CD14-positive monocyte (primary cell): ENCODE measurements at regions not wholly inside any gene's neighbourhood (a gene's known extent, or its start where the extent isn't known, plus 50 kb on each side); places are given as distances from the start of the nearest gene placed in this dataset.

Source experiments
- DNase-seq, 3 donors: peaks; one replicate each; pipeline ENCODE4 v3.0.0-alpha.2; 2011 to 2022
- H2AFZ ChIP-seq: 2 replicates; pipeline ENCODE4 v1.6.0; 2012; ENCODE audit warnings: mild to moderate bottlenecking, low read depth, low read length, inconsistent platforms; ENCODE audit not compliant: insufficient read depth, poor library complexity, severe bottlenecking
- H3K27ac ChIP-seq, 2 donors: 1 replicate in 1 of 2; 2 replicates in 1 of 2; pipeline ENCODE4 v1.5.1; 2012 to 2013; ENCODE audit warnings: low read length in 2 of 2, control low read depth in 1 of 2, inconsistent platforms in 1 of 2, low read depth in 1 of 2, mild to moderate bottlenecking in 1 of 2
- H3K27me3 ChIP-seq, 2 donors: one replicate each; pipeline versions ENCODE4 v1.6.0 to v1.6.1; 2011 to 2013; ENCODE audit warnings: low read length in 2 of 2; ENCODE audit not compliant: control insufficient read depth in 2 of 2, insufficient read depth in 2 of 2
- H3K36me3 ChIP-seq, 2 donors: replicated peaks in 1 of 2; 1 replicate in 1 of 2; 2 replicates in 1 of 2; pipeline versions ENCODE4 v1.5.1 to v1.6.1; 2012 to 2013; ENCODE audit warnings: low read length in 2 of 2, control low read depth in 1 of 2, inconsistent platforms in 1 of 2, mild to moderate bottlenecking in 1 of 2; ENCODE audit not compliant: insufficient read depth in 2 of 2, control insufficient read depth in 1 of 2
- H3K4me1 ChIP-seq, 2 donors: 1 replicate in 1 of 2; 2 replicates in 1 of 2; pipeline versions ENCODE4 v1.5.1 to v1.6.1; 2012 to 2013; ENCODE audit warnings: low read length in 2 of 2, control low read depth in 1 of 2, inconsistent platforms in 1 of 2, mild to moderate bottlenecking in 1 of 2, moderate library complexity in 1 of 2; ENCODE audit not compliant: insufficient read depth in 2 of 2, control insufficient read depth in 1 of 2
- H3K4me2 ChIP-seq: replicated peaks from 2 replicates; pipeline ENCODE3; 2012; ENCODE audit warnings: low read length, moderate library complexity, mild to moderate bottlenecking; ENCODE audit not compliant: poor library complexity, severe bottlenecking; ENCODE audit errors: extremely low read depth
- H3K4me3 ChIP-seq, 3 experiments: fragments of 200-600 bp in 1 of 3; sonication (generic) in 1 of 3; replicated peaks in 1 of 3; 1 replicate in 2 of 3; 2 replicates in 1 of 3; pipeline ENCODE4 v1.5.1; 2011 to 2013; ENCODE audit warnings: low read length in 3 of 3, mild to moderate bottlenecking in 3 of 3, control low read depth in 2 of 3, low read depth in 2 of 3, inconsistent platforms in 1 of 3, moderate library complexity in 1 of 3
- H3K79me2 ChIP-seq: 2 replicates; pipeline ENCODE4 v1.6.0; 2012; ENCODE audit warnings: mild to moderate bottlenecking, control low read depth, inconsistent platforms, low read length, moderate library complexity; ENCODE audit not compliant: insufficient read depth
- H3K9ac ChIP-seq: 2 replicates; pipeline ENCODE4 v1.6.0; 2017; ENCODE audit warnings: low read length, mild to moderate bottlenecking; ENCODE audit not compliant: insufficient read depth, poor library complexity, severe bottlenecking
- H3K9me3 ChIP-seq, 2 donors: replicated peaks in 1 of 2; 1 replicate in 1 of 2; 2 replicates in 1 of 2; pipeline versions ENCODE4 v1.5.1 to v1.6.1; 2012 to 2013; ENCODE audit warnings: low read length in 2 of 2, control low read depth in 1 of 2; ENCODE audit not compliant: control insufficient read depth in 1 of 2, insufficient read depth in 1 of 2
- H4K20me1 ChIP-seq: 2 replicates; pipeline ENCODE4 v1.6.0; 2012; ENCODE audit warnings: mild to moderate bottlenecking, low read length, control low read depth, moderate library complexity; ENCODE audit not compliant: insufficient read depth
- H3K27ac Mint-ChIP-seq, 7 donors: one replicate each; pipeline ENCODE4 v1.8.0; 2020; ENCODE audit warnings: mild to moderate bottlenecking in 7 of 7, mixed read lengths in 7 of 7, moderate library complexity in 6 of 7, inconsistent platforms in 2 of 7
- H3K27me3 Mint-ChIP-seq, 3 donors: one replicate each; pipeline ENCODE4 v1.8.0; 2021 to 2022; ENCODE audit warnings: low read depth in 3 of 3, mild to moderate bottlenecking in 3 of 3, mixed read lengths in 3 of 3, moderate library complexity in 3 of 3, inconsistent platforms in 1 of 3
- H3K36me3 Mint-ChIP-seq, 2 donors: one replicate each; pipeline ENCODE4 v1.8.0; 2020; ENCODE audit warnings: mixed read lengths in 2 of 2, inconsistent platforms in 1 of 2, mild to moderate bottlenecking in 1 of 2
- H3K4me1 Mint-ChIP-seq: one replicate; pipeline ENCODE4 v1.8.0; 2020; ENCODE audit warnings: mild to moderate bottlenecking, mixed read lengths
- H3K4me3 Mint-ChIP-seq, 2 donors: one replicate each; pipeline ENCODE4 v1.8.0; 2020; ENCODE audit warnings: mild to moderate bottlenecking in 2 of 2, mixed read lengths in 2 of 2, moderate library complexity in 1 of 2
- H3K9me3 Mint-ChIP-seq, 7 donors: one replicate each; pipeline ENCODE4 v1.8.0; 2020 to 2022; ENCODE audit warnings: mixed read lengths in 7 of 7, mild to moderate bottlenecking in 6 of 7, moderate library complexity in 6 of 7, inconsistent platforms in 2 of 7
- CTCF ChIP-seq: fragments of 200-600 bp; IDR thresholded peaks from one replicate; pipeline ENCODE4 v1.8.0; 2022; ENCODE audit warnings: antibody characterized with exemption, mild to moderate bottlenecking
- WGBS: methylation state at CpG from one replicate; pipeline ENCODE4 v1.1.5; 2013; ENCODE audit warnings: missing lambda C conversion rate; ENCODE audit not compliant: insufficient coverage; 5-methylcytosine and 5-hydroxymethylcytosine counted together
- intact Hi-C, 2 donors: fragments of 100-400 bp; cut with micrococcal nuclease; formaldehyde crosslinking; loops; one replicate each; pipeline versions ENCODE4 v1.15.0 to v1.15.1; 2023

DNA sequence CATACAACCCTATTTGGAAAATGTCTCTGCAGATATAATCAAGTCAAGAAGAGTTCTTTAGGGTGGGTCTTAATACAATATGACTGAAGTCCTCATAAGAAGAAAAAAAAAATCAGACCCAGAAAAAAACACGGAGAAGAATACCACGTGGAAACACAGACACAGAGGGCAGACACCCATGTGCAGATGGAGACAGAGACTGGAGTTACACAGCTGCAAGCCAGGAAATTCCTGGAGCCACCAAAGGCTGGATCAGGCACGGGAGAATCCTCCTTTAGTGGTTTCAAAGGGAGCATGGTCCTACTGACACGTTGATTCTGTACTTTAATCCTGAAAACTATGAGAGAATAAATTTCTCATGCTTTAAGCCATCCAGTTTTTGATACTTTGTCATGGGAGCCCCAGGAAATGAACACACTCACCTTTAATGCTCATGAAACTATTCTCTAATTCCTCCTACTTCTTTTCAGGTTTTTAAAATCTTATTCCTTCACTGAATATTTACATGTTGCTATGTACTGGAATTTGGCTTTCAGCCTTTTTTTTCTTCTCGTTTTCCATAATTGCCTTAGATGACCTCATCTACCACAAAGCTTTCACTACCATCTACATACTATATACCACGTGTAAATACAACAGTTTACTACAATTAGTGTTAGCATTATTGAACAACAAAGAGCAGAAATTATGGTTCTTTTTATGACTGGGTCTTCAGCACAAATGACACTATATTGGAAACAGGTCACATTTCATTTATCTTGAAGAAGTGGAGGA is 529.1 kb downstream of the IRS1 start:
- no peaks in the 10 kb centered on the region for H3K79me2 ChIP-seq
- H3K4me2 ChIP-seq = no peak overlapping the region
- TF ChIP-seq CTCF = no peak
- DNase-seq = no peak
- H3K4me1 ChIP-seq = no peaks in the 10 kb centered on the region
- H3K27ac ChIP-seq = no peak overlapping the region
- H3K36me3 ChIP-seq = no peaks in the 10 kb centered on the region
- Mint-ChIP-seq H3K4me3 (no peak overlapping the region), H3K27me3 (peaks cover 2 to 7% (median 4%) of the 10 kb centered on the region in 3 donors), H3K36me3 (no peaks in the 10 kb centered on the region), H3K27ac (no peak overlapping the region), H3K4me1 (peaks cover 2% of the 10 kb centered on the region), H3K9me3 (peaks cover 0 to 10% (median 0%) of the 10 kb centered on the region in 7 donors)
- no peaks in the 10 kb centered on the region for H4K20me1 ChIP-seq
- no peak overlapping the region for H2AFZ ChIP-seq
- no peaks in the 10 kb centered on the region for H3K9me3 ChIP-seq
- H3K27me3 ChIP-seq = no peaks in the 10 kb centered on the region
- intact Hi-C loops = no loop called here
- no peak overlapping the region for H3K4me3 ChIP-seq
- 75% methylated on average over 1 of the region's 6 CpGs for WGBS
- H3K9ac ChIP-seq = no peak overlapping the region

GRCh38 chr2:226267516-226268289 is 531.9 kb downstream of the IRS1 start:
- Mint-ChIP-seq H3K27ac (no peak overlapping the region), H3K9me3 (peaks cover under 1 to 7% (median 3%) of the 10 kb centered on the region in 7 donors), H3K27me3 (peaks cover 2 to 7% (median 4%) of the 10 kb centered on the region in 3 donors), H3K4me1 (peaks cover 2% of the 10 kb centered on the region), H3K36me3 (no peaks in the 10 kb centered on the region), H3K4me3 (no peak overlapping the region)
- DNase-seq = no peak
- no peak for TF ChIP-seq CTCF
- H3K27ac ChIP-seq = no peak overlapping the region
- no peaks in the 10 kb centered on the region for H3K4me1 ChIP-seq
- no peaks in the 10 kb centered on the region for H3K36me3 ChIP-seq
- peaks cover 0 to 2% of the 10 kb centered on the region in 2 donors for H3K27me3 ChIP-seq
- no peak overlapping the region for H3K9ac ChIP-seq
- WGBS = 100% methylated on average over 3 of the region's 3 CpGs
- no peak overlapping the region for H3K4me3 ChIP-seq
- no peaks in the 10 kb centered on the region for H3K79me2 ChIP-seq
- H3K9me3 ChIP-seq = no peaks in the 10 kb centered on the region
- intact Hi-C loops = no loop called here
- H4K20me1 ChIP-seq = no peaks in the 10 kb centered on the region
- H2AFZ ChIP-seq = no peak overlapping the region
- H3K4me2 ChIP-seq = no peak overlapping the region
